GM19468 (cell line): ENCODE measurements at regions not wholly inside any gene's neighbourhood (a gene's known extent, or its start where the extent isn't known, plus 50 kb on each side); places are given as distances from the start of the nearest gene placed in this dataset.
A peak's percentile ranks its signal among the peaks of the same experiment; 100 is the strongest.

Experiments
- ATAC-seq: cut with Tn5 transposase; IDR thresholded peaks from one replicate; pipeline ENCODE4 v1.9.1; 2021; ENCODE audit warnings: mild to moderate bottlenecking, moderate library complexity, moderate number of reproducible peaks; ENCODE audit not compliant: unreplicated experiment; ENCODE audit errors: extremely low read depth

- ATAC-seq, result peak; percentile 32
Measured at GRCh38 chr7:156034397-156034796, 222.1 kb upstream of the SHH start.

- ATAC-seq, result no peak
Measured at GRCh38 chr7:156032973-156033372, 220.7 kb upstream of the SHH start.

- ATAC-seq, result no peak
Measured at GRCh38 chr7:156031679-156032478, 219.6 kb upstream of the SHH start.

- no peak for ATAC-seq
Measured at GRCh38 chr7:156029460-156030007, 217.3 kb upstream of the SHH start.

- ATAC-seq, result no peak
Measured at GRCh38 chr7:156028521-156028920, 216.3 kb upstream of the SHH start.

GRCh38 chr7:156027821-156028220, 215.6 kb upstream of the SHH start:
- no peak for ATAC-seq

GRCh38 chr7:156026603-156027002, 214.3 kb upstream of the SHH start:
- no peak for ATAC-seq

- ATAC-seq, result no peak
Measured at GRCh38 chr7:156026076-156026600, 213.9 kb upstream of the SHH start.

- no peak for ATAC-seq
Measured at GRCh38 chr7:156025675-156026074, 213.4 kb upstream of the SHH start.

- no peak for ATAC-seq
Measured at GRCh38 chr7:156024201-156024600, 211.9 kb upstream of the SHH start.

- ATAC-seq, result no peak
Measured at GRCh38 chr7:156022483-156023459, 210.5 kb upstream of the SHH start.

GRCh38 chr7:156021471-156021870, 209.2 kb upstream of the SHH start:
- ATAC-seq, result no peak

GRCh38 chr7:156020566-156020965, 208.3 kb upstream of the SHH start:
- no peak for ATAC-seq

- ATAC-seq, result no peak
Measured at GRCh38 chr7:156019776-156020565, 207.7 kb upstream of the SHH start.

- no peak for ATAC-seq
Measured at GRCh38 chr7:156019308-156019707, 207.0 kb upstream of the SHH start.

GRCh38 chr7:156017916-156018700, 205.8 kb upstream of the SHH start:
- no peak for ATAC-seq

GRCh38 chr7:156017431-156017830, 205.2 kb upstream of the SHH start:
- ATAC-seq, result no peak

- ATAC-seq, result no peak
Measured at GRCh38 chr7:156015237-156016020, 203.2 kb upstream of the SHH start.
